HG03521 (cell line): ENCODE measurements at regions not wholly inside any gene's neighbourhood (a gene's known extent, or its start where the extent isn't known, plus 50 kb on each side); places are given as distances from the start of the nearest gene placed in this dataset.
A peak's percentile ranks its signal among the peaks of the same experiment; 100 is the strongest.
"Not testable (repeated sequence)": the region's sequence is repeated elsewhere in the genome, so short reads cannot be mapped to it uniquely, and the experiment has no call there.

ENCODE experiments used
- ATAC-seq: cut with Tn5 transposase; IDR thresholded peaks from one replicate; pipeline ENCODE4 v1.9.1; 2021; ENCODE audit warnings: mild to moderate bottlenecking, moderate library complexity; ENCODE audit not compliant: unreplicated experiment

GRCh38 chr2:192559587-192559986 lies 364.9 kb upstream of the TMEFF2 start:
- ATAC-seq: no peak

GRCh38 chr2:192558637-192559036 lies 363.9 kb upstream of the TMEFF2 start:
- ATAC-seq: no peak

GRCh38 chr2:192555740-192556139 lies 361.0 kb upstream of the TMEFF2 start:
- ATAC-seq: no peak

GRCh38 chr2:192551760-192552159 lies 357.0 kb upstream of the TMEFF2 start:
- no peak for ATAC-seq

GRCh38 chr2:192546565-192546964 lies 351.8 kb upstream of the TMEFF2 start:
- no peak for ATAC-seq

GRCh38 chr2:192544371-192544955 lies 349.7 kb upstream of the TMEFF2 start:
- ATAC-seq: no peak

GRCh38 chr2:192542148-192543066 lies 347.7 kb upstream of the TMEFF2 start:
- not testable (repeated sequence) for ATAC-seq

GRCh38 chr2:192539306-192539705 lies 344.6 kb upstream of the TMEFF2 start:
- ATAC-seq: no peak

GRCh38 chr2:192536922-192537624 lies 342.3 kb upstream of the TMEFF2 start:
- ATAC-seq: no peak

GRCh38 chr2:192535956-192536921 lies 341.5 kb upstream of the TMEFF2 start:
- no peak for ATAC-seq

GRCh38 chr2:192534072-192534471 lies 339.3 kb upstream of the TMEFF2 start:
- no peak for ATAC-seq

- not testable (repeated sequence) for ATAC-seq
Observed at GRCh38 chr2:192524642-192525251, 330.0 kb upstream of the TMEFF2 start.

GRCh38 chr2:192524214-192524613 lies 329.5 kb upstream of the TMEFF2 start:
- not testable (repeated sequence) for ATAC-seq

- ATAC-seq: no peak
Observed at GRCh38 chr2:192515937-192516336, 321.2 kb upstream of the TMEFF2 start.

GRCh38 chr2:192513575-192513974 lies 318.8 kb upstream of the TMEFF2 start:
- no peak for ATAC-seq

GRCh38 chr2:192507836-192508450 lies 313.2 kb upstream of the TMEFF2 start:
- not testable (repeated sequence) for ATAC-seq

- peak; percentile 77 for ATAC-seq
Observed at GRCh38 chr2:192500550-192501200, 305.9 kb upstream of the TMEFF2 start.

- no peak for ATAC-seq
Observed at GRCh38 chr2:192499476-192499875, 304.7 kb upstream of the TMEFF2 start.

- no peak for ATAC-seq
Observed at GRCh38 chr2:192498747-192499146, 304.0 kb upstream of the TMEFF2 start.
